Thyroid gland (tissue), 4 donors: ENCODE measurements at regions not wholly inside any gene's neighbourhood (a gene's known extent, or its start where the extent isn't known, plus 50 kb on each side); places are given as distances from the start of the nearest gene placed in this dataset.

Experiments
- CTCF ChIP-seq, 6 experiments: fragments of 200-600 bp in 3 of 6; fragments of 450-650 bp in 3 of 6; sonication (generic) in 3 of 6; IDR thresholded peaks; one replicate each; pipeline ENCODE4 v1.5.1; 2016 to 2019; ENCODE audit warnings: antibody characterized with exemption in 6 of 6, mild to moderate bottlenecking in 2 of 6, inconsistent platforms in 1 of 6, moderate library complexity in 1 of 6
- POLR2A ChIP-seq, 2 donors: fragments of 450-650 bp; IDR thresholded peaks; one replicate each; pipeline ENCODE4 v1.6.1; 2017; ENCODE audit warnings: antibody characterized with exemption in 2 of 2, mild to moderate bottlenecking in 2 of 2, moderate library complexity in 1 of 2

DNA sequence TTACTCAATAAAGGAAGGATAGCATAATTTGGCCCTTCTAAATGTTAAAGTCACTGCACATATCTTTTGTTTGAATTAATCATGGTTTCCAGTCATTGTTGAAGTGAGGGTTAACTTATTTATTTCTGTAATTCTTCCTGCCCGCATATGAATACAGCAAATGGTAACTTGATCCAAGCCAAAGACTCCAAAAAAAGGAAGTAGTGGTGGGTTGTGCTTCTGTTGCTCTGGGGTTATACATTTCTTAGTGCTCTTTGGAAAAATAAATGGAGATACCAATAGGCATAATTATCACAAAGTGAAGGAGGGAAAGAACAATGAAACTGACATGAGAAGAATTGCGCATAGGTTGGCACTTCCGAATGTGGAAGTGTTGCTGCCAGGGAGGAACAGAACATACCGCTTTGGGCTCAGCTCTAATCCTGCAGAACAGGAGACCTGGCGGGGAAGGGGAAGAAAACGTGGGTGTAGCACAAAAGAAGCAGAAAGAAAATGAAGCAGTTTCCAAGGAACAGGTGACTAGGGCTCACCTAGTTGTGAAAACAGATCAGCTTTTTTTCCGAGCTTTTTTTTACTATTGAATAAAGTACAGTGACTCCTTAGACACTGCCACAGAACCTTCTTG, 69.7 kb upstream of the TAF11L2 start:
- TF ChIP-seq CTCF (IDR thresholded peaks at IDR 0.05) (no peak), POLR2A (IDR thresholded peaks at IDR 0.05) (no peak)
